SH-SY5Y (cell line): ENCODE measurements at regions not wholly inside any gene's neighbourhood (a gene's known extent, or its start where the extent isn't known, plus 50 kb on each side); places are given as distances from the start of the nearest gene placed in this dataset.

Experiments used
- GATA2 ChIP-seq: IDR thresholded peaks from 2 replicates; pipeline ENCODE4 v1.6.1; 2011; ENCODE audit warnings: mild to moderate bottlenecking, low read depth, low read length
- GATA3 ChIP-seq: IDR thresholded peaks from 2 replicates; pipeline ENCODE4 v1.6.1; 2011; ENCODE audit warnings: low read depth, mild to moderate bottlenecking, low read length, moderate library complexity

DNA sequence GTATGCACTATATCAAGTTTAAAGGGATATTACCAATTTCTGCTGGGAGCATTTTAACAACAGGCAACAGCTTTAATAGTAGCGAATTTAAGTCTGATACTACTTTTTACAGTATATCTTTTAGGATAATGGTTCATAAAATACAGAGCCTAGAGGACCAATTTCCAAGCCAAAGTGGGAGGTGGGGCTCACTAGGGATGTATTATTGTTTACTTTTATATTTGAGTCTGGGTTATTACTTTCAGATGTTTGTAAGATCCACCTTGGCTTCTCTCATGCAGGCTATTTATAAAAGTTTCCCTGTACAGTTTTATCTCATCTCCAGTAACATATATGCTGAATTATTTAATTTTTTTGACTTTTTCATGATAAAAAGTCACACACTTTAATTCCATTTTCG is 242.0 kb downstream of the CMPK2 start:
- TF ChIP-seq GATA2 (no peak), GATA3 (no peak)
